GM19238 (cell line): ENCODE measurements at regions not wholly inside any gene's neighbourhood (a gene's known extent, or its start where the extent isn't known, plus 50 kb on each side); places are given as distances from the start of the nearest gene placed in this dataset.
"Not testable (repeated sequence)": the region's sequence is repeated elsewhere in the genome, so short reads cannot be mapped to it uniquely, and the experiment has no call there.

Source experiments
- DNase-seq: peaks from one replicate; pipeline ENCODE4 v3.0.0; 2011; ENCODE audit warnings: low spot score; ENCODE audit not compliant: insufficient read length

GRCh38 chr3:56957522-56957921 lies 102.9 kb upstream of the SPATA12 start:
- no peak for DNase-seq

- DNase-seq: no peak
Measured at GRCh38 chr3:56956906-56957305, 103.6 kb upstream of the SPATA12 start.

- DNase-seq: no peak
Measured at GRCh38 chr3:56955492-56956111, 104.9 kb upstream of the SPATA12 start.

GRCh38 chr3:56954125-56954524 lies 106.3 kb upstream of the SPATA12 start:
- no peak for DNase-seq

- DNase-seq: no peak
Measured at GRCh38 chr3:56952846-56953245, 107.6 kb upstream of the SPATA12 start.

- DNase-seq: no peak
Measured at GRCh38 chr3:56952061-56952460, 108.4 kb upstream of the SPATA12 start.

GRCh38 chr3:56951366-56951765 lies 109.1 kb upstream of the SPATA12 start:
- no peak for DNase-seq

- not testable (repeated sequence) for DNase-seq
Measured at GRCh38 chr3:56945378-56945777, 115.1 kb upstream of the SPATA12 start.

- no peak for DNase-seq
Measured at GRCh38 chr3:56942523-56942922, 117.9 kb upstream of the SPATA12 start.

GRCh38 chr3:56940976-56941375 lies 119.5 kb upstream of the SPATA12 start:
- DNase-seq: no peak

- no peak for DNase-seq
Measured at GRCh38 chr3:56940321-56940720, 120.1 kb upstream of the SPATA12 start.

GRCh38 chr3:56939834-56940233 lies 120.6 kb upstream of the SPATA12 start:
- no peak for DNase-seq

- DNase-seq: no peak
Measured at GRCh38 chr3:56938530-56938929, 121.9 kb upstream of the SPATA12 start.

GRCh38 chr3:56937580-56937979 lies 122.9 kb upstream of the SPATA12 start:
- DNase-seq: no peak

GRCh38 chr3:56935811-56936210 lies 124.7 kb upstream of the SPATA12 start:
- DNase-seq: no peak

GRCh38 chr3:56934481-56934880 lies 126.0 kb upstream of the SPATA12 start:
- DNase-seq: not testable (repeated sequence)

- DNase-seq: no peak
Measured at GRCh38 chr3:56933803-56934202, 126.7 kb upstream of the SPATA12 start.

GRCh38 chr3:56932866-56933265 lies 127.6 kb upstream of the SPATA12 start:
- no peak for DNase-seq

- no peak for DNase-seq
Measured at GRCh38 chr3:56931836-56932235, 128.6 kb upstream of the SPATA12 start.

- DNase-seq: no peak
Measured at GRCh38 chr3:56930706-56931105, 129.0 kb upstream of the ARHGEF3 start.

GRCh38 chr3:56929809-56930615 lies 128.3 kb upstream of the ARHGEF3 start:
- DNase-seq: no peak

GRCh38 chr3:56928379-56929068 lies 126.8 kb upstream of the ARHGEF3 start:
- no peak for DNase-seq
